NCI-H2029 (cell line): ENCODE measurements at regions not wholly inside any gene's neighbourhood (a gene's known extent, or its start where the extent isn't known, plus 50 kb on each side); places are given as distances from the start of the nearest gene placed in this dataset.
"Not testable (repeated sequence)": the region's sequence is repeated elsewhere in the genome, so short reads cannot be mapped to it uniquely, and the experiment has no call there.

Source experiments
- DNase-seq: peaks from one replicate; lab custom pipeline; 2025; lab: John Stamatoyannopoulos, UW

- DNase-seq, result no peak
Observed at GRCh38 chrX:39675162-39675553, 422.6 kb downstream of the BCOR start.

GRCh38 chrX:39675619-39676018 is 422.1 kb downstream of the BCOR start:
- no peak for DNase-seq

- no peak for DNase-seq
Observed at GRCh38 chrX:39676434-39676833, 421.3 kb downstream of the BCOR start.

GRCh38 chrX:39677585-39677977 is 420.2 kb downstream of the BCOR start:
- no peak for DNase-seq

DNA sequence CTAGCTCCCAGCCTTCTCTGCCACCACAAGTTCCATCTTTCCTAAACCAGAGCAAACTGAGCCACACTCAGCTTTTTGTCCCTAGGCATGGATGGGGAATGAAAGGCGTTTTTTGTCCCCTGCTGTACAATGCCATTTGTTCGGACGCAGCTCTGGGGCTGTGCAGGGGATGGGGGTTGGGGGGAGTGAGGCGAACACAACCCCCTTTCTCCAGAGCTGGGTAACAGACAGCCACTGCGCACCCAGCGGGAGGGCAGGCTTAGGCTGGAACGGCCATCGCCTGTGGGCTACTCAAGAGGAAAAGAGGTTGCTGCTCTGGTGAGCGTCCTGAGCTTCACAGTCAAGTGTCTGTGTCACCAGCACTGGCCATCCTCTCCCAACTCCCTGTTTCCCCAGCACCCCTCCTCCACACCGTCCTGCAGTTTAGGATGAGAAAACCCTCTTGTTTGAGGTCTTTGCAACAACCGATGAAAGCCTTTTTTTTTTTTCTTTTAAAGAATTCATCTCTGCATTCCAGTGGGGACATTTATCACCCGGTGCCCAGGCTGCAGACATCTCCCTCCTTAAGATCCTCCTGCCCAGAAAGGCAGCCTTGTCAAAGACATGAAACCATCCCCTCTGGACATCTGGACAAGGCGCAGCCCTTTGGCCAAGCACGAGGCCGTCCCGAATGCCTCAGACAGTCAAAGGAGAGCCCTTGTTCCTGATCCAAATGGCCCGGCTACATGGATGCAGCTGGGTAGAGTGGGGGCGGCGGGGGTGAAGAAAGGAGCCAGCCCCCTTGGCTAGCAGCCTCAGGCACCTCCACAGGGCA is 419.6 kb downstream of the BCOR start:
- no peak for DNase-seq

DNA sequence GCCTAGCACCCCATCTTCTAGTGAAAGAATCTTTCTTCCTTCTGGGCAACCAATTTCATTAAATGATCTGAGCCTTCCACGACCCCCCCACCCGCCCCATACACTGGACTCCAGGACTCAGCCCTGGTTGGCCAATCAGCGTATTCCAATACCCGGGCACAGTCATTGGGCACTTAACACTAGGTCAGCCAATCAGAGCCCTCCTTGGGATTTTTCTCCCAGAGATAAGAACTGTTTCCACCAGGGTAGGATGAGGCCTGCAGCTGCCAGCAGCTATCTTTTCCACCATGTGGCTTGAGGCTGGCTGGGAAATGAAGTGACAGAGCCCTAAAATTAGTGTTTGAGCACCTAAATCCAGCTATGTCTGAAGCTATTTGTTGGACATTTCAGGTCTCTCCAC is 418.8 kb downstream of the BCOR start:
- no peak for DNase-seq

DNA sequence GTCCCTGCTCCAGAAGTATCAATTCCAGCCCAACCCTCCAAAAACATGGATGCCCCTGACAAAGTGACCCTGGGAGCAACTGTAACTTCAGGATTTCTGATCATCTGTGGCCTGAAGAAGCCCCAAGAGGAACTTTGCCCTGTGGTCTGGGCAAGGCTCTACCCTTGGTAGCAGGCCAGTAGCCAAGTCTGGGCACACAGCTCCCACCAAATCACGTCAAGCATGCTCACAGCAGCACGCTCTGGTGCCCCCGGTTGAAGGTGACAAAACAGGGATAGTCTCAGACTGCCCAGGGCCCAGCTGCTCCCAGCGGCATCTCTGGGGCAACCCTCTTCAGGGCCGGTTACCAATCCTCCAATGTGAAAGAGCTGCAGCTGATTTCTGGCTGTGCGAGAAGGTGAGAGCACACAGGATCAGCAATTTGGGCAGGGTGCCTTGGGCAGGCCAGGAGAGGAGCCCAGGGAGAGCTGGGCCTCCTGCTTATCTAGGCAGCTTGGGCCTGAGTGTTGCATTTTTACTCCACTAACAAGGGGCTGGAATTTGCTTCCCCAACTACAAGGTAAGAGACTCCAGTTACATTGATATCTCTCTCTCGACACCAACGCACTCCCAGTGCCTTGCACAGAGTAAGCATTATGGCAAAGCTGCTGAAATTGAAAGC is 418.1 kb downstream of the BCOR start:
- DNase-seq, result no peak

DNA sequence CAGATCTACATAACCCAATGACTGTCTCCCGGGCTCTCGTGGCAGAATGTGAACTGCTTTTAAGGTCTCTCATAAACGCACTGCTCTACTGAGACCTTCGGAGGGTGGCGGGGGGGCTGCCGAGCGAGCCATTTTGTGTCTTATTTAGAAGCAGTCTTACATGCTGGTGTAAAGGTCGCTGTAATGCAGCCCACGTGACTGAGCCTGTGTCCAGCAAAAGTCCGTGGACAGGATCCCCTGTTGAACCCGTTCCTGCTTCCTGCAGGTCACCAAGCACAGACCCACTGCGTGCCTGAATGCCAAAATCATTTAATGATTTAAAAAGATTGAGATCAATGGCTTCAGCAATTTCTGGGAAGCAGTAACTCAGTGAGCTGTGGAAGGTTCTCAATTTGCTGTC is 415.9 kb downstream of the BCOR start:
- no peak for DNase-seq

- no peak for DNase-seq
Observed at GRCh38 chrX:39682778-39683177, 415.0 kb downstream of the BCOR start.

DNA sequence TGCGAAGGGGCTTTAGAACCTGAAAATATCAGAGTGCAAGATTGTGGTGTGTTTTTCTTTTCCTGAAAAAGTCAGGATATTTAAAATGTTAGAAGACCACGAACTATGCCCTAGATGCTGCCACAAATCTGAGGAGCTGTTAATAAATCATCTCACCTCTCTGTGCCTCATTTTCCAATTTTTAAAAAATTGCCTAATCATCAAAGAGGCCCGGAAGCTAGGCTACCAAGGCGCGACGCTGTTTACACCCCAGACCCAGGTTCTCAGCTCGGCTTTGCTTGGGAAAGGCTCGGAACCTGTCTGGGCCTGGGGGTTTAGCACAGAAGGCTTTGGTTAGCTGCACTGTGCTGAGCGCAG is 409.6 kb downstream of the BCOR start:
- DNase-seq, result no peak

DNA sequence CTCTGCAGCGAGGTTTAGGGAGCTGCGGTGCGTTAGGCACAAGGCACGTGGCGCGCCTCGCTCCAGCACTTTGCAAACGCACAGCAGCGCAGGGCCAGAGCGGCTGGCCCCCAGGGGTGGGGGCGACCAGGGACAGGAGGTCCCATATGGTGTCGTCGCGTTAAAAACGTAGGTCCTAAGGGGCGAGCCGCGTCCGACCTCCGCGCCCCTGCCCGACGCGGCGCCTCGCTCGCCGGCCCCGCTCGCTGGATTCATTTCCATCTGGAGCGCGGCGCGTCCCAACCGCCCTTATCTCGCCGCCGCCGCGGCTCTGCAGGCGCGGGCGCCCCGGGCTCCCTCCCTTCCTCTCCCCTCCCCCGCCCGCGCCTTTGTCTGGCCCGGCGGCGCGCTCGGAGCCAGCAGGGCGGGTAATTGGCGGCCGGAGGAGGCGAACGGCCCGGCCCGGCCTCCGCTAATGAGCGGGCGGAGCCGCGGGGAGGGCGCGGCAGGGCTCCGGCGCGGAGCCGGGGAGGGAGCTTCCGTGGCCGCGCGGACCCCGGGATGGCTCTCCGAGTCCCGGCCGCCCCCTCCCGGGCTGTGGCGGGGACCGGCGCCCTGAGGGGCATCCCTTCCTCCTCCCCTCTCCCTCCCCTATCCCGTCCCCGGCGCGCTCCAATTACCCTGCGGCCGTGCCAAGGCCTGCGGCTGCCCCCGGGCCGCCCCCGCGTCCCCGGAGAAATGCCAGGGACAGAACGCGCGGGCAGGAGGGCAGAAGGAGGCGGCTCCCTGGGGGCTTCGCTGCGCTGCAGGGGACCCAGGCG is 409.0 kb downstream of the BCOR start:
- DNase-seq, result peak; percentile 31

DNA sequence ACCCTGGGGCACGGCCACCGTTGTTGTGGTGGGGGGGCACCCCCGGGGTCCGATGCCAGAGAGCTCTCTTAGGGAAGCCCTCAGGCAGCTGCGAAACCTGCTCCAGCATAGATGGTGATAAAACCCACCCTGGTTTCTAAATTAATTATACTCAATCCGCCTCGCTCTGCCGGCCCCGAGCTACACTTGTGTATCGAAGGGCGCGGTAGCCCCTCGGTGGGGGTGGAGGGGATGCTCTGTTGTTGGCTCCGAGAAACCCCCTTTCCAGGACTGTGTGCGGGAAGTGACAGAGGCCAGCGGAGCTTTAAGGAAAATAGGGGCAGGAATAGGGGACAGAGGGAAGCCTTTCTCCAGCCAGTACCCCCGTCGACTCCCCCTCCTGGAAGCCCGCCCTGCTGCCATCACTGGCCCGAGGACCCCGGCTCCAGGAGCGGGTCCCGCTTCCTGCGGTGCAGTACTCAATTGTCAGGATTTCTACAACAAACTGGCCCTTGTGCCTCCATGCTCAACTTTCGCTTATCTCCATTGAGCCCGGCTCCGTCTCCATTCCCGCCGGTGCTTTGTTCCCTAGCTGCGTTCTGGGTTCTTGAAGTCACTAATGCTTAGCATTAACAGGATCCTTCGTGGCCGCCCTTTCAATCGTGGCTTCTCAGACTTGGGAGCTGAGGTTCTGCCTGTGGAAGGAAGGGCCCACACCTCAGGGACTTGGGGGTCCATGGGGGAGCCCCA is 408.2 kb downstream of the BCOR start:
- no peak for DNase-seq

GRCh38 chrX:39690541-39691415 is 407.0 kb downstream of the BCOR start:
- no peak for DNase-seq

- DNase-seq, result no peak
Observed at GRCh38 chrX:39691724-39692123, 406.0 kb downstream of the BCOR start.

DNA sequence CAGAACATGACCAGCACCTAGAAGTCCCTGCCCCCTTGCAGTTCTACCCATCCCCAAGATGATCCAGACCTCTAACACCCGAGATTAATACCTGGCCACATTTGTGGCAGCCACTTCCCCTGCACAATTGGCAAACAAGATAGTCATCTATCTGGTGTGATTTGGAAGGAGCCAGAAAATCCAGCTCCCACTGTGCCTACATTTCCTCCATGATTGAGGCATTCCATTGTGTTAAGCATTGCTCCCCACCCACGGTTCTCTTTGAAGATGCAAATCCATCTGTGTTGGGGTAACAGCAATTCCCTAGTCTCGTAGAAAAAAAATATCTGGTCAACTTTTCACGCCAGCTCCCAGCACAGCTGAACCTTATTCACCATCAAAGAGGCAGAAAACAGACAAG is 405.0 kb downstream of the BCOR start:
- DNase-seq, result no peak

GRCh38 chrX:39693298-39693697 is 404.5 kb downstream of the BCOR start:
- no peak for DNase-seq

- DNase-seq, result not testable (repeated sequence)
Observed at GRCh38 chrX:39702636-39703035, 395.1 kb downstream of the BCOR start.

DNA sequence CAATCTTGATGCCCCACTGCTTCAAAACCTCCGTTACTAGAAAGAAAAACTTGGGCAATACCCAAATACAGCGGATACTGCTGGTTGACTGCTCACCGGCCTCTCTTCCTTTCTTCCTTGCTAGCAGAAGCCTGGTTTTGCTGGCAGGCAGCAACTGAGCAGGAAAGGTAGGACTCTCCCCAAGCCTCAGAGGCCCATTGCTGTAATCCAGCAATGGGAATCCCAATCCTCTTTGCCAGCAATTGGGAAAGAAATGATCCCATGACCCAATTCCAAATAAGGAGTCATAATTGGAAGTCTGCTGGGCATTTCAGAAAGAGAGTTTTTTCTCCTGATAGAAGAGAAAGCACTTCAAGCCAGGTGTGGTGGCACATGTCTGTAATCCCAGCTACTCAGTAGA is 394.5 kb downstream of the BCOR start:
- DNase-seq, result no peak

GRCh38 chrX:39704590-39704989 is 393.2 kb downstream of the BCOR start:
- no peak for DNase-seq

- peak; percentile 83 for DNase-seq
Observed at GRCh38 chrX:39705290-39705689, 392.5 kb downstream of the BCOR start.

DNA sequence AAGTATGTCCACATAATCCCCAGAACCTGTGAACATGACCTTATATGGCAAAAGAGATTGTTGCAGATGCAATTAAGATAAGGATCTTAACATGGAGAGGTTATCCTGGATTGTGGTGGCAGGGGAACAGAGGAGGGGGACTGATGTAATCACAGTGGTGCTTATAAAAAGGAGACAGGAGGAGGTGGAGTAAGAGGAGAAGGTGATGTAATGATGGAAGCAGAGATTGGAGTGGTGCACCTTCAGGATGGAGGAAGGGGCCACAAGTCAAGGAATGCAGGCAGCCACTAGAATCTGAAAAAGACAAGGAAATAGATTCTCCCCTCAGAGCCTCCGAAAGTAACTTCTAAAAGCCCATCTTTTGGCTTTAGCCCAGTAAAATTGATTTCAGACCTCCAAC is 388.4 kb downstream of the BCOR start:
- no peak for DNase-seq
